ENCODE measurements at regions not wholly inside any gene's neighbourhood (a gene's known extent, or its start where the extent isn't known, plus 50 kb on each side); places are given as distances from the start of the nearest gene placed in this dataset.

- H3K4me3 ChIP-seq (ENCODE audit: low read depth, low read length), result no peak overlapping the region
- no peak for TF ChIP-seq CTCF (IDR thresholded peaks at IDR 0.05; ENCODE audit: insufficient read depth, low read length, severe bottlenecking)
- no peak for DNase-seq (ENCODE audit: low read depth)
- no peaks in the 10 kb centered on the region for H3K36me3 ChIP-seq (ENCODE audit: control insufficient read depth, insufficient read depth, low read length)
- H3K27me3 ChIP-seq (ENCODE audit: control insufficient read depth, insufficient read depth, low read length), result no peaks in the 10 kb centered on the region
- no peak for FAIRE-seq
Observed at GRCh38 chr12:54773593-54773992, 80.7 kb upstream of the MUCL1 start.

DNA sequence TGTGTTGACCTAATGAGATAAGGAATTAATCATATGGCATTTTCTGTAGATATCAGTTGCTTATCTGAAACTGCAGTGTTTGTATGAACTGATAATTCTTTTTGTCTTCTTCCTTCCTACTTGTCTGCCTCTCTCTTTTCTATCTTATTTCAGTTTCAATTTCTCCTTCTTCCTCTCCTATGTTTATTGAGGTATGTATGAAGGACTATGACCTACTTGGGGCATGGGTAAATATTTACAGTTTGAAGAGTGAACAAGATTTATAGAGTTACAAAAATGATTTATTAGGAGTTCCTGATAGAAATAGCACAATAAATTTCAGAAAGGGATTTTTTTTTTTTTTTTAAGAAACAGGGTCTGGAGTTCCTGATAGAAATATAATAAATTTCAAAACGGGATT is 88.7 kb upstream of the MUCL1 start:
- Histone ChIP-seq H3K4me3 (ENCODE audit: low read depth, low read length) (no peak overlapping the region), H3K27me3 (ENCODE audit: control insufficient read depth, insufficient read depth, low read length) (no peaks in the 10 kb centered on the region), H3K36me3 (ENCODE audit: control insufficient read depth, insufficient read depth, low read length) (no peaks in the 10 kb centered on the region)
- FAIRE-seq (no peak), DNase-seq (ENCODE audit: low read depth) (no peak)
- TF ChIP-seq CTCF (IDR thresholded peaks at IDR 0.05; ENCODE audit: insufficient read depth, low read length, severe bottlenecking), result no peak

DNA sequence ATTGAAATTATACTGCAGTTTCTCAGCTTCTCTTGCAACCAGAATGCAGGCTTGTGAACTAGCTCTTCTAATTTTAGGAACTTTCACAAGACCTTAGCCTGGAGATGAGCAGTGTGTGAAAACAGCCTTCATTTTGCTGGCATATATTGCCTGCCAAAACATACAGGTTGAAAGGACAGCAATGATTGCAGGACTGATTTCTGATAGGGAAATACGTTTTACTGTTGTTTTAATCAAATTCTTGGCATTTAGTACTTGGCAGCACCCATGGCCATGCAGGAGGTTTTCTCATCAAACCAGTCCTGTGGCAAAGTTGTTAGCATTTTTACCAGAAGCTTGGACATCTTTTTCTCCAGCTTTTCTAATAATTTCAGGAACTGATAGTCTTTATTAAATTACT is 91.9 kb upstream of the MUCL1 start:
- DNase-seq (ENCODE audit: low read depth), result no peak
- TF ChIP-seq CTCF (IDR thresholded peaks at IDR 0.05; ENCODE audit: insufficient read depth, low read length, severe bottlenecking), result no peak
- Histone ChIP-seq H3K27me3 (ENCODE audit: control insufficient read depth, insufficient read depth, low read length) (no peaks in the 10 kb centered on the region), H3K36me3 (ENCODE audit: control insufficient read depth, insufficient read depth, low read length) (no peaks in the 10 kb centered on the region), H3K4me3 (ENCODE audit: low read depth, low read length) (no peak overlapping the region)
- no peak for FAIRE-seq

DNA sequence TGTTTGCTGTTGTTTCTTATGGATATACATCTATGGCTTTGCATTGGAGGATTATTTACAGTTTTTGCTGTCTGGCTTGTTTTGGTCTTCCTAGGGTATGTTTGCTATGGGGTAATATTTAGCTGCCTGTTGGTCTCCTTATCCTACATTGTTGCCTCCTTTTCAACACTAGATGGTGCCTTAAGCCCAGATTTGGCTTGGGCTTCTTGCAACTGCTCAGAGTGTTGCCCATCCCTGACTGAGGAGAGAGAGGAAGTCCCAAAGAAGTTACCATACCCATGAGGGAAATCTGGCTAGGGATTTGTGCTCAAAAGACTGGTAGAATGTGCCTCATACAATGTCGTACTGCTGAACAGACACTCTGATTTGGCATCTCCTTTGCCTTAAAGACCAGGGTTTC is 94.6 kb upstream of the MUCL1 start:
- TF ChIP-seq CTCF (IDR thresholded peaks at IDR 0.05; ENCODE audit: insufficient read depth, low read length, severe bottlenecking), result peak; percentile 60
- H3K36me3 ChIP-seq (ENCODE audit: control insufficient read depth, insufficient read depth, low read length), result no peaks in the 10 kb centered on the region
- no peak overlapping the region for H3K4me3 ChIP-seq (ENCODE audit: low read depth, low read length)
- peak; percentile 51 for DNase-seq (ENCODE audit: low read depth)
- no peaks in the 10 kb centered on the region for H3K27me3 ChIP-seq (ENCODE audit: control insufficient read depth, insufficient read depth, low read length)
- FAIRE-seq, result peak; percentile 50

DNA sequence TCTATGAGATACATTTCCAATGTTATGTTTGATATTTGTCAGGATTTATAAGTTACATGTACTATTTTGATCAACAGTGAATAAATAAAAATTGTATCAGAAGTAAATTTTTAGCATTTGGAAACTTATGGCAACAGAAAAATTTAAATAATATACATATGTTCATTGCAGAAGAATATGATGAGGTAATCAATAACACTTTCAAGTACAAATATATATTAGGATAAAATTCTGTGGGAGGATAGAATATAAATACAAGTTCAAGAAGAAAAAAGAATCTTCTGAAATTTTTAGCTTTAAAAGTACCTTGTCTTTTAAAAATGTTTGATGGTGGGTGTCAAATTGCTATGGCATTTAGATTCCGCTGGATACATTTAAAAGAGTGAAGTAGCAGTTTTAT is 102.8 kb upstream of the MUCL1 start:
- Histone ChIP-seq H3K4me3 (ENCODE audit: low read depth, low read length) (no peak overlapping the region), H3K36me3 (ENCODE audit: control insufficient read depth, insufficient read depth, low read length) (no peaks in the 10 kb centered on the region), H3K27me3 (ENCODE audit: control insufficient read depth, insufficient read depth, low read length) (no peaks in the 10 kb centered on the region)
- FAIRE-seq (no peak), DNase-seq (ENCODE audit: low read depth) (no peak)
- TF ChIP-seq CTCF (IDR thresholded peaks at IDR 0.05; ENCODE audit: insufficient read depth, low read length, severe bottlenecking), result no peak

DNA sequence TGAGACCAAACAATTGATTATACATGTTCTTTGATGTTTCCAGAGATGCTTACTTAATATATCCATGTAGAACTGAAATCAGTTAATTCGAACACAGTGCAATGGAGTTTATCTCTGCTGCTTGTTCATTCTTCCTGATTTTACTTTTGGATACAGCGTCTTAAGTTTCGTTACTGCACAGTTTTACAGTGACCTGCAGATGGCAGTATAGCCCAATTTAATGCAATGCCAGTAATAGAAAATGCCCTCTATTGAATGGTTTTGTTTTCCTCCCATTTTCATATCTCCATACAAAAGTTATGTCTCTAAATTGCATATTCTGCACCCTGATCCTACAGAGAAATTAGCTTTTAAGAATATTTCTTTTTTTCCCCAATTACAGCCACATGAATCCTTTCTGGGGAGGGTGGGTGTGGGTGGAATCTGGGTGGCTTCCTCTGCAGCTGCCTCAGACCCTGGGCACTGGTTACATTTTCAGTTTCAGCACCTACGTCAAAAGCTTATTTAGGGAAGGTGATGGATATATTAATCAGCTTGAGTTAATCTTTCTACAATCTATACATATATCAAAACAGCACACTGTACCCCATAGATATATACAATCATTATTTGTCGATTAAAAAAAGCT is 101.1 kb upstream of the DCD start:
- TF ChIP-seq CTCF (IDR thresholded peaks at IDR 0.05; ENCODE audit: insufficient read depth, low read length, severe bottlenecking), result peak; percentile 63
- DNase-seq (ENCODE audit: low read depth) (peak; percentile 56), FAIRE-seq (no peak)
- H3K4me3 ChIP-seq (ENCODE audit: low read depth, low read length), result no peak overlapping the region
- no peaks in the 10 kb centered on the region for H3K27me3 ChIP-seq (ENCODE audit: control insufficient read depth, insufficient read depth, low read length)
- no peaks in the 10 kb centered on the region for H3K36me3 ChIP-seq (ENCODE audit: control insufficient read depth, insufficient read depth, low read length)

Data from bronchial epithelial cell (primary cell).